ENCODE measurements at regions not wholly inside any gene's neighbourhood (a gene's known extent, or its start where the extent isn't known, plus 50 kb on each side); places are given as distances from the start of the nearest gene placed in this dataset.

GRCh38 chr4:13905543-13905942 lies 278.0 kb upstream of the BOD1L1 start:
- Histone ChIP-seq H3K79me2 (ENCODE audit: low read length) (no peaks in the 10 kb centered on the region), H3F3A (ENCODE audit: low read length, unreplicated experiment) (no peaks in the 10 kb centered on the region), H3K9ac (ENCODE audit: low read length) (peak overlapping the region; percentile 80), H2AFZ (ENCODE audit: low read length) (no peak overlapping the region), H3K9me3 (ENCODE audit: low read length) (no peaks in the 10 kb centered on the region), H3K27me3 (ENCODE audit: low read length) (no peaks in the 10 kb centered on the region), H3K4me3 (ENCODE audit: low read length) (no peak overlapping the region), H3K4me1 (ENCODE audit: insufficient read depth, low read length) (peaks cover 51% of the 10 kb centered on the region), H3K9me2 (replicated peaks; ENCODE audit: low read length) (no peaks in the 10 kb centered on the region), H3K27ac (ENCODE audit: low read length) (peak overlapping the region; percentile 99), H3K4me2 (ENCODE audit: low read length) (peak overlapping the region; percentile 17), H3K36me3 (ENCODE audit: low read depth, low read length) (no peaks in the 10 kb centered on the region), H4K20me1 (ENCODE audit: low read length) (no peaks in the 10 kb centered on the region)
- ChIA-PET POLR2A (ENCODE audit: unreplicated experiment) (no interaction called here), CTCF (no interaction called here)
- no peak for ATAC-seq
- no peak for TF ChIP-seq CTCF (conservative IDR thresholded peaks at IDR 0.05; ENCODE audit: low read depth, low read length)
- TF ChIP-seq EZH2phosphoT487 (IDR thresholded peaks at IDR 0.05; ENCODE audit: borderline replicate concordance, low read length), result no peak
- no peak for TF ChIP-seq EZH2 (IDR thresholded peaks at IDR 0.05; ENCODE audit: low read length, unreplicated experiment)
- no TSS peak for BruUV-seq (replicated peaks)
- DNase-seq, result peak; percentile 72
- intact Hi-C loops (cut with micrococcal nuclease), result no loop called here

DNA sequence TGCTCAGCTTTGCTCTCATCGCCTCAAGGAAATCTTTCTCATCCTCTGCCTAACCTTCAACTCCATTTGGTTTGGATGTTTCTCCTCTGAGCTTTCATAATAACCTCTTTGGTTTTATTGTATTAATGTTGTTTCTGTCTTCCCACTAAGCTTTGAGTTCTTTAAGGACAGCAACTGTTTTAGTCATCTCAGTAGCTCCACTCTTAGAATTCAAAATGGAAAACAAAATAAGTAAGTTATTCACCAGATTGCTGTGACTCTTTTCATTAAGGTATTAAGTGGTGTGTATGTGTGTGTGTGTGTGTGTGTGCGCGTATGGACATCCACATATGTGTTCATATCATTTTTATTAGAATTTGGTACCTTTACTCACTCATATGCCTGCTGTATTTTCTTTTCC lies 279.2 kb upstream of the BOD1L1 start:
- Histone ChIP-seq H3K27me3 (ENCODE audit: low read length) (no peaks in the 10 kb centered on the region), H3K4me3 (ENCODE audit: low read length) (no peak overlapping the region), H2AFZ (ENCODE audit: low read length) (no peak overlapping the region), H3K9me2 (replicated peaks; ENCODE audit: low read length) (no peaks in the 10 kb centered on the region), H4K20me1 (ENCODE audit: low read length) (no peaks in the 10 kb centered on the region), H3K79me2 (ENCODE audit: low read length) (no peaks in the 10 kb centered on the region), H3K36me3 (ENCODE audit: low read depth, low read length) (no peaks in the 10 kb centered on the region), H3K4me1 (ENCODE audit: insufficient read depth, low read length) (peaks cover 51% of the 10 kb centered on the region), H3K27ac (ENCODE audit: low read length) (peak overlapping the region; percentile 99), H3K4me2 (ENCODE audit: low read length) (peak overlapping the region; percentile 30; the same call in 1 of the 2 replicates), H3F3A (ENCODE audit: low read length, unreplicated experiment) (no peaks in the 10 kb centered on the region), H3K9ac (ENCODE audit: low read length) (peak overlapping the region; percentile 80), H3K9me3 (ENCODE audit: low read length) (no peaks in the 10 kb centered on the region)
- TSS peak; percentile 64 for BruUV-seq (replicated peaks)
- intact Hi-C loops (cut with micrococcal nuclease), result loop anchor here (1.0 to 2.0 kb wide), 5 partner anchors 14 to 274 kb away; no protein-coding TSS in a partner anchor
- TF ChIP-seq EZH2phosphoT487 (IDR thresholded peaks at IDR 0.05; ENCODE audit: borderline replicate concordance, low read length) (no peak), EZH2 (IDR thresholded peaks at IDR 0.05; ENCODE audit: low read length, unreplicated experiment) (no peak), CTCF (conservative IDR thresholded peaks at IDR 0.05; ENCODE audit: low read depth, low read length) (no peak)
- DNase-seq (no peak), ATAC-seq (no peak)
- ChIA-PET POLR2A (ENCODE audit: unreplicated experiment) (interaction anchor here (0.6 to 1.4 kb wide), 4 partner anchors 14 to 1031 kb away, joined by 3 to 6 read pairs (median 4); no protein-coding TSS in a partner anchor), CTCF (interaction anchor here (1.0 to 1.4 kb wide), 6 partner anchors 71 to 522 kb away, joined by 3 to 10 read pairs (median 4); no protein-coding TSS in a partner anchor)

DNA sequence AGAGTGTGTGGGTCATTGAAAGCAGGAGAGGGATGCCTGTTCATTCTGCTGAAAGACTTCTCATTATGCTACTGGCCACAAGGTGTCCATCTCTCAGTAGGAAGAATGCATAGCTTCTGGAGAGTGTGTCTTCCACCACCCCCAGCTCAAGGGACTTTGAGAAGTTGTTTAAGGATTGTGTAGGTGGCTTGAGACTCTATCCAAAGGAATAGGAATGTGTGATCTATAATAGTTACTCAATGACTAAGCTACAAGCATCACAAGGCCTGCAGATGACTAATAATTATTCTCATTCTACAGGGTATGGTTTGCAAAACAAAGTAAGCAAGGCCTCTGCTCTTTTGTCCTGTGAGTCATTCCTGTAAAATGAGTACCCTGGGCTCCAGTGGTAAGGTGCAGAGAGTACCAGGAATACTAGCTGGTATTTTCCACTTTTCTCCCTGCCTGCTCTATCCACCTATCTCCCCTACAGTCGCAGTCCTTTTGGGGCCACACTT lies 279.8 kb upstream of the BOD1L1 start:
- peak overlapping the region; percentile 83 for H3K9ac ChIP-seq (ENCODE audit: low read length)
- H4K20me1 ChIP-seq (ENCODE audit: low read length), result no peaks in the 10 kb centered on the region
- H3K4me1 ChIP-seq (ENCODE audit: insufficient read depth, low read length), result peaks cover 51% of the 10 kb centered on the region
- TF ChIP-seq EZH2 (IDR thresholded peaks at IDR 0.05; ENCODE audit: low read length, unreplicated experiment) (no peak), CTCF (conservative IDR thresholded peaks at IDR 0.05; ENCODE audit: low read depth, low read length) (peak; percentile 72), EZH2phosphoT487 (IDR thresholded peaks at IDR 0.05; ENCODE audit: borderline replicate concordance, low read length) (no peak)
- H3K79me2 ChIP-seq (ENCODE audit: low read length), result no peaks in the 10 kb centered on the region
- ATAC-seq (peak; percentile 95), DNase-seq (peak; percentile 91)
- CTCF ChIA-PET, result interaction anchor here (0.7 to 1.4 kb wide), 8 partner anchors 25 to 522 kb away, joined by 3 to 12 read pairs (median 4); no protein-coding TSS in a partner anchor
- no peaks in the 10 kb centered on the region for H3F3A ChIP-seq (ENCODE audit: low read length, unreplicated experiment)
- H3K4me3 ChIP-seq (ENCODE audit: low read length), result 0 out of 2 replicates have a peak overlapping the region, but pooled peaks have one; percentile 18
- intact Hi-C loops (cut with micrococcal nuclease), result loop anchor here (1.0 to 2.0 kb wide), 5 partner anchors 13 to 273 kb away; no protein-coding TSS in a partner anchor
- H3K27ac ChIP-seq (ENCODE audit: low read length), result peak overlapping the region; percentile 99
- H2AFZ ChIP-seq (ENCODE audit: low read length), result no peak overlapping the region
- BruUV-seq (replicated peaks), result no TSS peak
- H3K9me3 ChIP-seq (ENCODE audit: low read length), result no peaks in the 10 kb centered on the region
- H3K27me3 ChIP-seq (ENCODE audit: low read length), result no peaks in the 10 kb centered on the region
- peak overlapping the region; percentile 64 for H3K4me2 ChIP-seq (ENCODE audit: low read length)
- no peaks in the 10 kb centered on the region for H3K9me2 ChIP-seq (replicated peaks; ENCODE audit: low read length)
- H3K36me3 ChIP-seq (ENCODE audit: low read depth, low read length), result no peaks in the 10 kb centered on the region
- POLR2A ChIA-PET (ENCODE audit: unreplicated experiment), result interaction anchor here (0.6 to 1.4 kb wide), 2 partner anchors 13 to 204 kb away, joined by 4 to 6 read pairs; no protein-coding TSS in a partner anchor
